NCI-H146 treated with DMSO at 0.1 percent for 48 hours (cell line): ENCODE measurements at regions not wholly inside any gene's neighbourhood (a gene's known extent, or its start where the extent isn't known, plus 50 kb on each side); places are given as distances from the start of the nearest gene placed in this dataset.

Experiments
- DNase-seq: peaks from one replicate; lab custom pipeline; 2025; ENCODE audit not compliant: unreplicated experiment; lab: John Stamatoyannopoulos, UW

DNA sequence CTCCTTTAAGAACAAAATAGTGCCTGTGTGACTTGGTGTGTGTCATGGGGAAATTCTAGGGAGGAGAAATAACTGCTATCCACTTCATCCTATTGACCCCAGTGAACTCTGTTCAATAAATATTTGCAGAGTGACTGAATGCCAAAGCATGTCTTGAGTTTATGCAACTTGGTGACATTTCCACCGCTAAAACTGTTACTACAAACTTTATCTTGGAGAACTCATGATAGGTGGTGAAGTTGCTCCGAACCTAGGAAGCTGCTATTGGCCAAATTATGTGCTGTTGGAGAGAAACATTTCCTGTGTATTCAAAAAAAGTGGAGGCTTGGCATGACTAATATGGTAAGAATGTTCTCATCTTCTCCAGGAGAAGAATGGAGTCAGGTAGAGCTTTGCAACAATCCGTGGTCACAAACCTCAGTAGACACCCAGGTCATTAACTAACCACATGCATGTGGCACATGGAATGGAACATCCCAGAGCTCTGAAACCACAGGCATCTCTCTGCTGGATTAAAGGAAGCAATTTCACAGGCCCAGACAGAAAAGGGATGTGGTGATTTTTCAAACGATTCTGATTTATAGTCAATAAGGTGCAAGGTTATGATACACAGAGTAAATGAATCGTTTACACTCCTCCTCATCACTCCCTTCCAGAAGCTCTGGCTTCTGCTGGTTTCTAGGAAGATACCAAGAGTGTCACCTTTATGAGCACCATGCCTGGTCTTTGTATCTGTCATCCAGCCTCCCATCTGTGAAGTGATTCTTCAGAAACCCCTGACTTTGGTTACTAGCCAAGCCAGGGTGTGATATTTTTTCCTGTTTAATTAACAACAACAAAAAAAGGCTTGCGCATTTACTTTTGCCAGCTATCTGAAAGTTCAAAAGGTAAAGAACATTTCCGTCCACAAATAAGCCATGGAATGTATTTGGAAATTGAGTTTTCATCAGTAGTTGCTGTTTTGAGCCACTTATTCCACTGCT, 361.1 kb downstream of the TGFB2 start:
- no peak for DNase-seq

DNA sequence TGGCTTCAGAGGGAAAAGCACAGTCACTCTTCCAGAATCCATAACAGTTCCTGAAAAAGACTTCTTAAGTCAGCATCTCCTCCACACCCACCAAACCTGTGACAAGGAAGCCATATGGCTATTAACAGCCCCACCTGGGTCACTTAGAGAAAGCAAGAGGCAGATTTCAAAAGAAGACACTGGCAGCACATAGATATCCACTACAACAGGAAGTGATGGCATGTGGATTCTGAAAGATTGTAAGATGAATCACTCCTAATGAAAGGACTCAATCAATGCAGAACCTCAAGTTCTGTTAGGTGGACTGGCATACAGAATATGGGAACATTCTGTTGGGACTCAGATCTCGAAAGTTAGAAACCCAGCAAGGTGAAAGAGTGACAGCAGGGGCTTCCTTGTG, 365.9 kb downstream of the TGFB2 start:
- no peak for DNase-seq

DNA sequence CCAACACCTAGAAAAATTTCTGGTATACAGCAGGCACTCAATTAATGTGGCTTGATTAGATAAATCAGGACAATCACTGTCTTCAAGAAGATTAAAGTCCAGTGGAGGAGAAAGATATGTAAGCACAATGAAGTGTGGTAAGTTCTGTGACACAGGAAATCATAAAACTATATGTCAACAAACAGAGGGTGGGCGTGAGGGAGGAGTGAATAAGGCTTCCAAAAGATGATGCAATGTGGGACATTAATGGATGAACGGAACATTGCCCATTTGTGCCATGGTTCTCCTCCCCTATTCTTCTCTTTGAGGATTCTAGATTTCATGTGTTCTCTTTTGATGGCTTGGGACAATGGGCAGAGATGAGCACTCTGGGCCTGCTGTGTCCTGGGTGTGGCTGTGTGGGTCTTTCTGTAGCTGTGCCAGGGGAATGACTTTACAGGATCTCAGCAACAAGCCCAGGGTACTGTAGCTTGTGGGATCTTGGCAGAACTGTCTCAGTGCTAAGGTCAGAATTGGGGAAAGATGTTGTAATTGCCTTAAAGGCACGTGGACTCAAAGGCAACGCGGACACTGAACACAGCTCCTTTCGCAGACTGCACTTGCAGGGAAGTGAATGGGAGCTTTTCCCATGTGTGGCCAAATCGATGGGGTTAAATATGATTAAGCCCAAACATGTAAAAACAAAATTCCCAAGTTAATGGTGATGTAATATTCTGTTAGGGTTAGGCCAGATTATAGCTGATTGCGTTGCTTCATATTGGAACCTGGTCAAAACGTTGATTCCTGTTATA, 366.9 kb downstream of the TGFB2 start:
- no peak for DNase-seq

DNA sequence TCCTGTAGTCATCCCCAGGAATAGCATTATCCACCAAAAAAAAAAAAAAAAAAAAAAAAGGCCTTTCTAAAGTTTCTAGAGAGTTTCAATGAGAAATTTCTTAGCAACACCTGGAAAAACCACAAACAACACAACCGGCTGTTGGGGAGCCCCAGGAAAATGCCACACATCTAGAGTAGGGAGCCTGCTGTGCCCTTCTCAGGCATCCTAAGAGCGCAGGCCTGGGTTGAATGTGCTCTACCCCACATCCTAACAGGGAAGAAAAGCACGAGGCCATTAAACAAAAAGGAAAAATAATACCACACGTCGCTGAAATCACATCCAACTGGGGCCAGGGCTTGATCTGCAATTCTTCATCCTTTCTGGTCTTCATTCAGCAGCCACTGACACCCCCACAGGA, 367.5 kb downstream of the TGFB2 start:
- no peak for DNase-seq

DNA sequence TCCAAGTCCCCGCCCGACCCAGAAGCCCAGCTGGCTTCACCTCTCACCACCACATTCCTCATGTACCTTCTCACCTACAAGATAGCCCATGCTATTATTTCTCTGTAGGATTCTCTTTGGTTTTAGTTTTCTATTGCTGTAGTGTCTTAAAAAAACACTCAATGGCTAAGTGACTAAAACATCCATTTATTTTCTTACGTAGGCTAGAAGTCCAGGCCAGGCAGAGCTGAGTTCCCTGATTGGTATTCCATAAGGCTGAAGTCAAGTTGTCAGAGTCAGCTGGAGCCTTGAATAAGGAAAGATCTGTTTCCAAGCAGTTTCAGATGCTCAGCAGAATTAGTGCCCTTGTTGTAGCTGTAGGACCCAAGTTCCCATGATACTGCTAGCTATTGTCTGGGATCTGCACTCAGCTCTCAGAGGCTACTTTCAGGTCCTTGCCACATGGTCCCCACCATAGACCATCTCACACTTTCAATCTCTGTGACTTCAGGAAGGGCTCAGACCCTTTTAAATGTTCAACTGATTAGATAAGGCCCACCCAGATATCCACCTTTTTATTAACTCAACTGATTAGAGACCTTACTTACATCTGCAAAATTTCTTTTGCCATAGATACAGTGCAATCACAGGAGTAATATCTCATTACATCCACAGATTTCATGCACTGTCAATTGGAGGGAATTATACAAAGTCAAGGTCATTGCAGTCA, 371.0 kb downstream of the TGFB2 start:
- DNase-seq: no peak

DNA sequence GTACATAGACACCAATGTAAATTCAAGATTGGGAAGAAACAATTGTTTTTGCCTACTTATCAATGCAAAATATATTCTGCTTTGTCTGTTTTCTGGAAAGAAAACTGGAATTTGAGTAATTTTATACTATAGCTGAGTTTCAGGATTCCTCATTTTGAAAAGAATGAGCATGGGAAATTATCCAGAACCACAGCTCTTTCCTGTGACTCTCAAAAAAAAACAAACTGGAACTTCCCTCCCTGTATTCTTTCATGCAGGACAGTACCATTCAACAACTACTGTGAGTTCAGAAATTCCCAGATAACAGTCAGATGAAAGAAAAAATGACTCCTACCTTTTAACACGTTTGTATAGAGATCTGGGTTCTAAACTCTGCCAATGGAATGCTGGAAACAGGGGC, 372.4 kb downstream of the TGFB2 start:
- no peak for DNase-seq

DNA sequence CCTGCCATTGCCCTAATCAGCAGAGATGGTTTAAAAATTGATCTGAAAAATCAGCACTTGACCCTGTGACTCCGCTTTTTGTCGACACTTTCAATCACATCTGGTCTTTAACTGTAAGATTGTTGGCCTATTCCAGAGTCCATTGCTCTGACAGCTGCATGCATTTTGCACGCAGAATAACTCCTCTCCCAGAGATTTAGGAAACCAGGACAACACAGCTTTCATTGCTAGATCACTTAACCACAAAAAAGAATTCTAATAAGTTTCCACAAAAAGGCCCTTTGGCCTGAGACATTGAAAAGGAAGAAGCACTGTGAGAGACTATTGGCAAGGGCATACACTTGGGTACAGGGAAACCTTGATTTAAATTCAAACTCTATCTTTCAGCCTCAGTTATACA, 373.1 kb downstream of the TGFB2 start:
- DNase-seq: no peak

DNA sequence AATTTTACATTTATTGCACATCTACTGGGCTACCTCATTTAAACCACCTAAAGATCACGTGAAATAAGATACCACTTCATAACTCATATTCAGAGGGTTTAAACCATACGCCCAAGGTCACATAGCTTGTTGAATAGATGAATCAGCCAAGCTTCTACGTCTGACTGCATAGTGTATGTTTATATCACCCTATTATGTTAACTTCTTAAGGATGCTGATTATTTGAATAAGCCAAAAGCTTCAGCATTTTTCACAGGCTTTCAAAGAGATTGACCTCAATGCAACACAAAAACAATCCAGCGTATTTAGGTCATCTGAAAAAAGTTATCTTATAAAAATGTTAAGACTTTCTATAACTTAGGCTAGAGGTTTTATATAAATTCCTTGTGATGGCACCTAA, 373.8 kb downstream of the TGFB2 start:
- no peak for DNase-seq

DNA sequence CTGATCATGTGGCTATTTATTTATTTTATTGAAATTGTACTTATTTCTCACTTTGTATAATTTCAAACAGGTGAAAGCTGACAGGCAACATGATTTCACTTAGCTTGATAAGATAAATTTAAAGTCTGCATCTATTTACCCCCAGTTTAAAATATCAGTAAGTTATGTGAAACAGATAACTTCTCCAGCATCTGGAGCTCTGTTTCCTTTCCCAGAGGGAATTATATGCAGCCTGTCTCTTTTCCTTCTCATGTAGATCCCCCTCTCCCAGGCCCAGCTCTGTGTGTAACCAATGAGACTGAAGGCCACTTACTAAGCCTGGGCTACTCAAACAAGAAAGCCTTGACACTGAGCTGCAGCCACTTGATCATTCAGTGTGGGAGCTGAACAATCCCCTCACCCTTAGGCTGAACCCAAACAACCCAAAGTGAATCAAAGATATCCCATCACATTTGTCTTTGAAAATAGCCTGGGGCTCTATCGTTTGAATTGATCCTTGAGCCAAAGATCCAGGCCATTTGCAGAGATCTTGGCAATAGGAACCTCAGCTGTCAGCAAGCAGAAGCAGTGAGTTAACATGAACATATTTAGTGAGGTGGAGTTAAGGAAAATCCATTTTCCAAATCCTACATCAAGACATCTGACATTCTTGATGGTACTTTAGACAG, 383.9 kb downstream of the TGFB2 start:
- DNase-seq: no peak

DNA sequence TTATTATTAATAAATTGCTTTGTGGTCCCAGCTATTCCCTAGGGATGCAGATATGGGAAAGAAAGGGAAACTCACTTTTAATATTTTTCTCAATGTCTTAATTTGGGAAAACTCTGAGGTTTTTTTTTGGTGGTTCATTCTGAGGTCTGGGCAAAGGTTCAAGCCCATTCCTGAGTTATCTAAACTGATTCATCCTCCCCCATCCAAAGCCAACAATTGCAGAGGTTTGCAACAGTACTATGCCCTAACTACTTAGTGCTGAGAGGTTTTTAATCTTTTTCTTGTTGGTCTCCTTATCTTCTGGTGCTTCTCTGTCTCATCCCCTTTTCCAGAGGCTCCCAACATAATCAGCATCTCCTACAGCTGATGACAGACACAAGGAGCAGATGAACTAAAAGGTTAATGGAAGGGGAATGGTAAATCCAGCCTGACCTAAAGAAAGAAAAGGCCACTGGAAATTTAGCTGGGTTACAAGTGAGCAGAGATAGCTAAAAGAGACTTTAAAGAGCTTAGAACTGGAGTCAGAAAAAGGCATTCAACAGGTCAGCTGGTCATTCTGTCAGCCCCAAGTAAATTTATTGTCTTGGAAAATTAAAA, 390.4 kb downstream of the TGFB2 start:
- no peak for DNase-seq

DNA sequence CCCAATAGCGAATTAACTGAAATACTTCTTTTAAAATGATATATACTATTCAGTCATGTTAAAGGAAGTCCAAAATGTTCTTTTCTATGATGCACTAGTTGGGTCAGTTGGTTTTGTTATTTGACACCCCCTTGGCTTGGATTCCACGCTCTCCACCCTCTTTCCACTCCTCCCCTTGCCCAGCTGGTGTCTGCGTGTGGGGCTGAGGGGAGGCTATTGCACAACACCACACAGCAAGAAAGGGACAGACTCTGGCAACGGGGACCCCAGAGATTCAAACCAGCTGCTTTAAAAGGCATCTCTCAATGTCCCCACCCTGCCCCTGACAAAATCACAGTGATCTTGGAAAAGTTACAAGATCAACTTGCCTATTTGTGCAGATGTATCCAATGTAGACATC, 394.3 kb downstream of the TGFB2 start:
- no peak for DNase-seq

DNA sequence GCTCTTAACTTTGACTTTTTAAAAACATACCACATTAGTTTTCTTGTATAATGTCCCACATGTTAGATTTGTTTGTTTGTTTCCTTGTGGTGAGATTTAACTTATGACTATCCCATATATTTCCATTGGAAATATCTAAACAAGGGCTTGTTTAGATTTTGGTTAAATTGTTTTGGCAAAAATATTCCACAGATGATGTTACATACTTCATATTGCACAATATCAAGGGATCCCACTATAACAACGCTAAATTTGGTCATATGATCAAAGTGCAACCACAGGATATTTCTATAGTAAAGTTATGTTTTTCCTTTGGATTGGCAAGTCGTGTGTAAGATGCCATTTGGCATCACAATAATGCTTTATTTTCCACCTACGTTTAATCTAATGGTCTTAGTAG, 396.7 kb downstream of the TGFB2 start:
- no peak for DNase-seq

DNA sequence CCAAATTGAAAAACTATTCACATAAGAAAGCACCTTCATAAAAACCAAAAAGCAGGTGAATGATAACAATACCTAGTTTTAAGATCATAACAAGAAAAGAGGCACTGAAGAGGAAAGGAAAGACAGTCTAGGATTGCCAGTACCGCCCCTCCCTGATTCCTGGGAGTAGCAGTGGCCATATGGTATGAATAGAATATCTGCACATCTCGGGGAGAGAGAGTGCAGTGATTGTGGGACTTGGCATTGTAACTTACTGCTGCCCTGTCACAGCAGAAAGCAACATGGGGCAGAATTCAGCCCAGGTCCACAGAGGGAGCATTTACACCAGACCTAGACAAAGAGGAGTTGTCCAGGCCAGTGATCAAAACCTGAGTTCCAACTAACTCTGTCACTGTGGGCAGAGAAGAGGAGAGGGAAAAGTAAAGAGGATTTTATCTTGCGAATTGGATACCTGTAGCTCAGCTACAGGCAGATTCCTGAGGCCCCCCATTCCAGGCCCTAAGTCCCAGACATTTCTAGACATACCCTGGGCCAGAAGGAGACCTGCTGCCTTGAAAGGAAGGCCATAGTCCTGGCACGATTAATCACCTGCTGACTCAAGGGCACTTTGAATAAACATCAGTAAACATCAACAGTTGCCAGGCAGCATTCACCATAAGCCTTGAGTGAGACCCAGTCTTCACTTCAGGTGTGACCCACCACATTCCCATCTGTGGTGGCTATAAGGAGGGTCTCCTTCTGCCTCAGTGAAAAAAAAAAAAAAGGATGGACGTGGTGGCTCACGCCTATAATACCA, 397.5 kb downstream of the TGFB2 start:
- no peak for DNase-seq

DNA sequence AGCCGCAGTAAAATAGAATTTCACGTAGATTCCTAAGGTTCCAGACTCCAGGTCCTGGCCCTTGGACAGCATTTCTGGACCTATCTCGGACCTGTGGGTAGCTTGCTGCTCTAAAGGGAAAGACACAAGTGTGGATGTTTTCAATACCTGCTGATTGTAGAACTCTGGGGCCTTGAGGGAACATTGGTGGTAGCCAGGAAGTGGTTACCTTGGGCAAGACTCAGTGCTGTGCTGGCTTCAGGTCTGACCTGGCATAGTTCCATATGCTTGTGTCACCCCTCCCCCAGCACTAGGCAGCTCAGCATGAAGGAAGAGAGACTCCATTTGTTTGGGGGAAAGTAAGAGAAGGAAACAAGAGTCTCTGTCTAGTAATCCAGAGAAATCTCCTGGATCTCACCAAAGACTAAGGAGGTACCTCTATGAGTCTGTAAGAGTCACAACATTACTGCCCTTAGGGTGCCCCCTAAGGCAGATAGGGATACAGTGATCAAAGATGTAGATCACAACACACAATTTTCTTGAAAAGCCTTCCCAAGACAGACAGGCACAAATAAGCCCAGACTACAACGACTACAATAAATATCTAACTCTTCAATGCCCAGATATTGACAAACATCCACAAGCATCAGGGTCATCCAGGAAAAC, 398.8 kb downstream of the TGFB2 start:
- DNase-seq: no peak

DNA sequence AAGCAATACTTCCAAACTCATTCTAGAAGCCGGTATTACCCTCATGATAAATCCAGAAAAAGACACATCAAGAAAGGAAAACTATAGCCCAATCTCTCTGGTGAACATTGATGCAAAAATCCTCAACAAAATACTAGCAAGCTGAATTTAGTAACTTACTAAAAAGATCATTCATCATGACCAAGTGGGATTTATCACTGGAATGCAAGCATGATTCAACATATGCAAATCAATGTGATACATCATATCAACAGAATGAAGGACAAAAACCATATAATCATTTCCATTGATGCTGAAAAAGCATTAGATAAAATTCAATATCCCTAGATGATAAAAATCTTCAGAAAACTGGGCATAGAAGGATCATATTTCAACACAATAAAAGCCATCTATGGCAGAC, 402.9 kb downstream of the TGFB2 start:
- DNase-seq: no peak

DNA sequence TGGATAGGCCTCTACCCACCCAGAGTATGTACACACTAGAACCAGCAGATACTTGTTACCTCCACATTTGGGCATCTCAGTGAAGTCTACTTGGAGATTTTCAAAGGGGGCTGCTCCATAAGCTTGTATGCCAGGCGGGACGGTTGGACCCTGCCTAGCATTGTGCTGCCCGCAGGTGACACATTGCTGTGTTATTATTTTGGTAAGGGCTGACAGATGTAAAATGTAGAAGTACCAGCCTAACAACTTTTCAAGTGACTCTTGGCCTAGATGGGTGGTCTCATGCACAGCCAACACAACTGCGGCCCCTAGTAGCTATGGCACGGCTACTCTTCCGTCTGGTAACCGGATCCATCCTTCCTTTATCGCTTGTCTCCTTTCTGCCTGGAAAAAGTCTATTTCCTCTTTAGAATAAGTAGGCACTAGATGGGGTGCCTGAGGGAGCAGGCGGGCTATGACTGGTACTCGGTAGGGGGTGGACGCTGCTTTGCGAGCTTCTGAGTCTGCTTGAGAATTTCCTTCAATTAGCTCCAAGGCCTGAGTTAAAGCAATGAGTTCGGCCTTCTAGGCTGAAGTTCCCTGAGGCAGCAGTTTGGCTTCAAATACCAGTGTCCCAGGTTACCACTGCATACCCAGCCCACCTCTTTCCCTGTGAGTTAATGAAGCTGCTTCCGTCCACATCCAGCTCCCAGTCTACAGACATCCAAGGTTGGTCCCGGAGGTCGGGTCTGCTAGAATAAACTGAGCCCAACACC, 405.3 kb downstream of the TGFB2 start:
- DNase-seq: no peak

DNA sequence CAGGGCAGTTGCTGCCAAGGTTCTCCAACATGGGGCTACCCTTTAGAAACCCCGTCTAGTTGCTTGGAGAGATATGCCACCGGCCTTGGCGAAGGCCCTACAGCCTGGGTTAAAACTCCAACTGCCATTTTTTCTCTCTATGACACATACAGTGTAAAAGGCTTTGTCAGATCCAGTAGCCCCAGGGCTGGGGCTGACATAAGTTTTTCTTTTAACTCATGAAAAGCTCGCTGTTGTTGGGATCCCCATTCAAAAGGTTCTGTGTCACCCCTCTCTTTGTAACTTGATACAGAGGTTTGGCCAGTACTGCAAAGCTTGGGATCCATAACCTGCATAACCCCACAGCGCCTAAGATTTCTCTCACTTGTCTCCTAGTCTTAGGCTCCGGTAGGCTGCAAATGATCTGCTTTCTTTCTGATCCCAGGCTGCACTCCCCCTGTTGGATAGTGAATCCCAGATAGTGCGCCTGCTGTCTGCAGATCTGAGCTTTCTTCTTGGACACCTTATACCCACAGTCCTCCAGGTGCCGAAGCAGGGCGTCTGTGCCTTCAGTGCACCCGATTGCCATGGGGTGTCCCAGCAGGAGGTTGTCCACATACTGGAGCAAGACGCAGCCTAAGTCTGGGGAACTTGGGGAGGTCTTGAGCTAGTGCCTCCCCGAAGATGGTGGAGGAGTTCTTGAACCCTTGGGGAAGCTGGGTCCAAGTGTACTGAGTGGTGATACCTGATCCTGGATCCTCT, 406.2 kb downstream of the TGFB2 start:
- DNase-seq: no peak

DNA sequence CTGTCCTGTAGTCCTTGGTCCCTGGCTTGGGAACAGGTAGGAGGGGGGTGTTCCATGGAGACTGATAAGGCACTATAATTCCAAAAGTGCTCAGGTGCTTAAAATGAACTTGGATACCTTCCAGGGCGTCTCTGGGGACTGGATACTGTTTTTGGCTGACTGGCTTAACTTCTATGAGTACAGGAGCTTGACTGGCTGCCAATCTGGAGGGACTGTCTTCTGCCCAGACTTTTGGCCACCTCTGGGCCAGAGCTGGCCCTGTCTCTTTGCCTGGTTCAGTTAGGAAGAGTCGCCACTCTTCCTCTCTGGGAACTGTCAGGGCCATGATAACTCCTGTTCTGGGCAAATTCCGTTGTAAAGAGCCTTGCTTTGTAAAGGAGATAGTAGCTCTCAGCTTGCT, 407.0 kb downstream of the TGFB2 start:
- DNase-seq: no peak
